ENCODE measurements at regions not wholly inside any gene's neighbourhood (a gene's known extent, or its start where the extent isn't known, plus 50 kb on each side); places are given as distances from the start of the nearest gene placed in this dataset.

DNA sequence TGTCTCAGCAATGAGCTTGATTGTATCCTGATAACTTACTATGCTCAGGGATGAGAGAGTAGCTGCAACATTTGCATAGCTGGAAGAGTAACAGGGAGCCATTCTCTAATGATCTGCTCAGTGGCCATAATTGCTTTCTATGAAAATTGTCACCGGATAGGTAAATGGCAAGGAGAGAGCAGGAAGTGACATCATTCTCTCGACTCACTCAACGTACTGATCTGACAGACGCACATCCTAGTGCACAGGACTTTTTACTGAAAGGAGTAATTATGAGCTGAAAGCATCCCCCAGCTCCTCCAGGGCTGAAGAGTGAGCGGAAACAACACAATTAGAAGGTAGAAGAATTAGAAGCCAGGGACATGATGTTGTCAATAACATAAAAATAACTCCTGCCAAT is 71.8 kb downstream of the IRX5 start:
- peaks cover 6% of the 10 kb centered on the region for H3K4me1 Mint-ChIP-seq
- Histone ChIP-seq H3K27ac (ENCODE audit: low read depth, low read length) (no peak overlapping the region), H3K4me3 (ENCODE audit: low read length) (no peak overlapping the region), H3K9ac (ENCODE audit: extremely low read depth, low read length, poor library complexity, severe bottlenecking) (no peak overlapping the region), H3K4me1 (ENCODE audit: control insufficient read depth, insufficient read depth, low read length) (no peaks in the 10 kb centered on the region), H3K27me3 (ENCODE audit: control insufficient read depth, insufficient read depth, low read length, poor library complexity, severe bottlenecking) (no peaks in the 10 kb centered on the region), H3K36me3 (ENCODE audit: control insufficient read depth, insufficient read depth, low read length) (no peaks in the 10 kb centered on the region), H3K9me3 (ENCODE audit: control insufficient read depth, low read length) (no peaks in the 10 kb centered on the region)
- H3K36me3 Mint-ChIP-seq (ENCODE audit: low read depth) = no peaks in the 10 kb centered on the region
- DNase-seq = no peak
- H3K27ac Mint-ChIP-seq = no peak overlapping the region
- H3K9me3 Mint-ChIP-seq = no peaks in the 10 kb centered on the region
- TF ChIP-seq, protein P1, sequence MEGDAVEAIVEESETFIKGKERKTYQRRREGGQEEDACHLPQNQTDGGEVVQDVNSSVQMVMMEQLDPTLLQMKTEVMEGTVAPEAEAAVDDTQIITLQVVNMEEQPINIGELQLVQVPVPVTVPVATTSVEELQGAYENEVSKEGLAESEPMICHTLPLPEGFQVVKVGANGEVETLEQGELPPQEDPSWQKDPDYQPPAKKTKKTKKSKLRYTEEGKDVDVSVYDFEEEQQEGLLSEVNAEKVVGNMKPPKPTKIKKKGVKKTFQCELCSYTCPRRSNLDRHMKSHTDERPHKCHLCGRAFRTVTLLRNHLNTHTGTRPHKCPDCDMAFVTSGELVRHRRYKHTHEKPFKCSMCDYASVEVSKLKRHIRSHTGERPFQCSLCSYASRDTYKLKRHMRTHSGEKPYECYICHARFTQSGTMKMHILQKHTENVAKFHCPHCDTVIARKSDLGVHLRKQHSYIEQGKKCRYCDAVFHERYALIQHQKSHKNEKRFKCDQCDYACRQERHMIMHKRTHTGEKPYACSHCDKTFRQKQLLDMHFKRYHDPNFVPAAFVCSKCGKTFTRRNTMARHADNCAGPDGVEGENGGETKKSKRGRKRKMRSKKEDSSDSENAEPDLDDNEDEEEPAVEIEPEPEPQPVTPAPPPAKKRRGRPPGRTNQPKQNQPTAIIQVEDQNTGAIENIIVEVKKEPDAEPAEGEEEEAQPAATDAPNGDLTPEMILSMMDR (conservative IDR thresholded peaks at IDR 0.05) = no peak
- H3K27me3 Mint-ChIP-seq (ENCODE audit: insufficient read depth) = no peaks in the 10 kb centered on the region
- no peak overlapping the region for H3K4me3 Mint-ChIP-seq
- WGBS, 2 experiments (ENCODE audit: insufficient coverage in 1 of 2, insufficient read length in 1 of 2) = 89 to 100% methylated on average over 3 to 5 of the region's 5 CpGs

DNA sequence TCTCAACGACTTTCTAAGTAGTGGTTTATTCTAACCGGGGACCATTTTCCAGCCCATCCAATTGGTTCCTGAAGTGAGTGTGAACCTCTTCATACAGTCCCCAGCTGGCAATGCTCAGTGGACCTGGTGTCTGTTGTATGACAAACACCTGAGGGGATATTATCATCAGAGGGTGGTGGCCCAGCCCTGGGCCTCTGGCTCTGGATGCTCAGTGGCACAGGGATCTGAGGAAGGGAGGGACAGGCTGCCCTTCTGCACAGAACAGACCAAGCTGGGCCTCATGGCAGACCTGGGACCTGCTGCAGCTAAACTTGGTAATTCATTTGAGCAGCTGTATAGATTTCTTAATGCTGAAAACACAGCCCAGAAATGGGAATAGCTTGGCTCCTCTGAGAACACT is 72.6 kb downstream of the IRX5 start:
- Mint-ChIP-seq H3K9me3 (no peaks in the 10 kb centered on the region), H3K36me3 (ENCODE audit: low read depth) (no peaks in the 10 kb centered on the region)
- WGBS, 2 experiments (ENCODE audit: insufficient coverage in 1 of 2, insufficient read length in 1 of 2) = 80 to 83% methylated on average over 2 of the region's 2 CpGs

DNA sequence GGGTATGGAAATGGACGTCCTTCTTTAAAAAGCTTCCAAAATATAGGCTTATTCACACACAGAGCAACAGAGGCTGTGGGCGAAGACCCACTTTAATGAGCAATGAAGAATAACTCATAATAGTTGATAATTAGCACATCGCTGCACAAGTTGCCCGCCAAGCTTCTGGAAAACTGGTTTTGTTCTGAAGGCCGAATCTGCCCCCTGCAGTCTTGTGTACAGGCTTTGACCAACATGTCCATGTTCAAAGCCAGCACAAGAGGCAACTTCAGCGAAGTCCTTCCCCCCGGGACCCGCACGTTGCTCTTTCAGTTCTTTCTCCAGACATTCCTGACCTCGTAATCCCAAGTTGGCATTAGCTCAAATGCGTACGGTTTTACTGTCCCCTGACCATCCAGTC is 73.3 kb downstream of the IRX5 start:
- H3K36me3 Mint-ChIP-seq (ENCODE audit: low read depth) = no peaks in the 10 kb centered on the region
- Histone ChIP-seq H3K9me3 (ENCODE audit: control insufficient read depth, low read length) (no peaks in the 10 kb centered on the region), H3K9ac (ENCODE audit: extremely low read depth, low read length, poor library complexity, severe bottlenecking) (no peak overlapping the region), H3K27ac (ENCODE audit: low read depth, low read length) (no peak overlapping the region), H3K27me3 (ENCODE audit: control insufficient read depth, insufficient read depth, low read length, poor library complexity, severe bottlenecking) (no peaks in the 10 kb centered on the region), H3K4me3 (ENCODE audit: low read length) (no peak overlapping the region), H3K4me1 (ENCODE audit: control insufficient read depth, insufficient read depth, low read length) (no peaks in the 10 kb centered on the region), H3K36me3 (ENCODE audit: control insufficient read depth, insufficient read depth, low read length) (no peaks in the 10 kb centered on the region)
- H3K9me3 Mint-ChIP-seq = no peaks in the 10 kb centered on the region
- no peak for DNase-seq
- no peaks in the 10 kb centered on the region for H3K27me3 Mint-ChIP-seq (ENCODE audit: insufficient read depth)
- peaks cover 6% of the 10 kb centered on the region for H3K4me1 Mint-ChIP-seq
- no peak overlapping the region for H3K27ac Mint-ChIP-seq
- H3K4me3 Mint-ChIP-seq = no peak overlapping the region
- TF ChIP-seq, protein P1 (conservative IDR thresholded peaks at IDR 0.05) = no peak
- WGBS, 2 experiments (ENCODE audit: insufficient coverage in 1 of 2, insufficient read length in 1 of 2) = 93 to 96% methylated on average over 4 to 12 of the region's 12 CpGs

More for the DNA sequence above, 72.6 kb downstream of the IRX5 start:
- TF ChIP-seq, protein P1 (conservative IDR thresholded peaks at IDR 0.05) = no peak
- Histone ChIP-seq H3K4me3 (ENCODE audit: low read length) (no peak overlapping the region), H3K27ac (ENCODE audit: low read depth, low read length) (no peak overlapping the region), H3K36me3 (ENCODE audit: control insufficient read depth, insufficient read depth, low read length) (no peaks in the 10 kb centered on the region), H3K9me3 (ENCODE audit: control insufficient read depth, low read length) (no peaks in the 10 kb centered on the region), H3K27me3 (ENCODE audit: control insufficient read depth, insufficient read depth, low read length, poor library complexity, severe bottlenecking) (no peaks in the 10 kb centered on the region), H3K4me1 (ENCODE audit: control insufficient read depth, insufficient read depth, low read length) (no peaks in the 10 kb centered on the region), H3K9ac (ENCODE audit: extremely low read depth, low read length, poor library complexity, severe bottlenecking) (no peak overlapping the region)
- Mint-ChIP-seq H3K27me3 (ENCODE audit: insufficient read depth) (no peaks in the 10 kb centered on the region), H3K4me3 (no peak overlapping the region), H3K4me1 (peaks cover 6% of the 10 kb centered on the region), H3K27ac (no peak overlapping the region)
- DNase-seq = no peak
